HCT116 (cell line): ENCODE measurements at regions not wholly inside any gene's neighbourhood (a gene's known extent, or its start where the extent isn't known, plus 50 kb on each side); places are given as distances from the start of the nearest gene placed in this dataset.

Experiments
- ATAC-seq: fragments of 200-7000 bp; cut with Tn5 transposase; 2 replicates; pipeline ENCODE4 v1.9.1; 2020; ENCODE audit warnings: mild to moderate bottlenecking, moderate library complexity
- BruUV-seq: library from RNA; stranded (reverse); fragments of 400-500 nt; replicated peaks from 2 replicates; lab custom pipeline; 2021; lab: Mats Ljungman, UMichigan
- CTCF ChIA-PET: fragments of 300-600 bp; sonication (Branson Sonifier 250); formaldehyde crosslinking; loops from one replicate; lab custom pipeline; 2021; ENCODE audit warnings: antibody characterized with exemption; lab: Charles Lee
- POLR2A ChIA-PET: fragments of 300-600, 350-600 bp; sonication (Branson Sonifier 250); formaldehyde crosslinking; loops from one replicate; lab custom pipeline; 2021; ENCODE audit warnings: antibody characterized with exemption; lab: Charles Lee
- RAD21 ChIA-PET, 2 experiments: fragments of 300-600 bp; sonication (Branson Sonifier 250); formaldehyde crosslinking; loops; one replicate each; lab custom pipeline; 2023; ENCODE audit warnings: low total read pairs in 2 of 2; ENCODE audit not compliant: uncharacterized antibody in 2 of 2, unreplicated experiment in 2 of 2, low non-redundant PET in 1 of 2; lab: Charles Lee
- DNase-seq: peaks from one replicate; pipeline ENCODE4 v3.0.0-alpha.2; 2010; ENCODE audit warnings: low read depth, low spot score
- H2AFZ ChIP-seq: fragments of 200-600 bp; shearing (Covaris generic), sonication (generic); 2 replicates; pipeline ENCODE4 v1.6.1; 2017; ENCODE audit warnings: low read depth, mixed run types, mixed read lengths, antibody characterized with exemption, low read length; ENCODE audit not compliant: poor library complexity, severe bottlenecking
- H3K27ac ChIP-seq: 2 replicates; pipeline ENCODE4 v1.5.1; 2012; ENCODE audit warnings: low read depth, low read length
- H3K27me3 ChIP-seq: fragments of 200-600 bp; sonication (generic); 2 replicates; pipeline ENCODE4 v1.6.1; 2016; ENCODE audit warnings: mixed run types, low read length, mixed read lengths; ENCODE audit not compliant: insufficient read depth
- H3K36me3 ChIP-seq, 2 experiments: fragments of 200-500 bp in 1 of 2; fragments of 200-600 bp in 1 of 2; sonication (Bioruptor generic) in 1 of 2; sonication (generic) in 1 of 2; 2 replicates each; pipeline versions ENCODE4 v1.5.1 to v1.6.1; 2014 to 2016; ENCODE audit warnings: low read length in 2 of 2, inconsistent platforms in 1 of 2, mixed read lengths in 1 of 2, mixed run types in 1 of 2; ENCODE audit not compliant: insufficient read depth in 2 of 2, control insufficient read depth in 1 of 2
- H3K4me1 ChIP-seq, 2 experiments: fragments of 200-600 bp in 1 of 2; sonication (generic) in 1 of 2; 2 replicates each; pipeline versions ENCODE4 v1.5.1 to v1.6.1; 2012 to 2017; ENCODE audit warnings: low read length in 2 of 2, inconsistent platforms in 1 of 2, mild to moderate bottlenecking in 1 of 2, mixed read lengths in 1 of 2, mixed run types in 1 of 2, moderate library complexity in 1 of 2; ENCODE audit not compliant: insufficient read depth in 2 of 2, control insufficient read depth in 1 of 2
- H3K4me2 ChIP-seq: fragments of 200-600 bp; sonication (generic); 2 replicates; pipeline ENCODE4 v1.6.1; 2017; ENCODE audit warnings: mixed run types, low read length, mixed read lengths
- H3K4me3 ChIP-seq, 2 experiments: fragments of 200-600 bp in 1 of 2; sonication (generic) in 1 of 2; replicated peaks in 1 of 2; 2 replicates each; pipeline ENCODE4 v1.5.1; 2011 to 2016; ENCODE audit warnings: low read length in 2 of 2, control low read depth in 1 of 2, low read depth in 1 of 2, mild to moderate bottlenecking in 1 of 2, mixed read lengths in 1 of 2, mixed run types in 1 of 2
- H3K79me2 ChIP-seq: fragments of 200-600 bp; sonication (generic); 2 replicates; pipeline ENCODE4 v1.6.1; 2017; ENCODE audit warnings: mild to moderate bottlenecking, mixed run types, low read length, moderate library complexity, mixed read lengths; ENCODE audit not compliant: insufficient read depth
- H3K9ac ChIP-seq: fragments of 200-600 bp; sonication (generic); 2 replicates; pipeline ENCODE4 v1.6.1; 2016; ENCODE audit warnings: low read length, mixed read lengths
- H3K9me2 ChIP-seq: fragments of 200-600 bp; sonication (generic), shearing (Covaris generic); 2 replicates; pipeline ENCODE4 v1.6.1; 2017; ENCODE audit warnings: mixed run types, mild to moderate bottlenecking, moderate library complexity; ENCODE audit not compliant: insufficient read depth
- H3K9me3 ChIP-seq, 2 experiments: fragments of 200-500 bp in 1 of 2; fragments of 200-600 bp in 1 of 2; sonication (Bioruptor generic) in 1 of 2; sonication (generic) in 1 of 2; 2 replicates each; pipeline ENCODE4 v1.6.1; 2014 to 2017; ENCODE audit warnings: low read length in 2 of 2, mixed read lengths in 2 of 2, inconsistent platforms in 1 of 2, low read depth in 1 of 2, mild to moderate bottlenecking in 1 of 2, mixed run types in 1 of 2, moderate library complexity in 1 of 2; ENCODE audit not compliant: control insufficient read depth in 1 of 2, insufficient read depth in 1 of 2
- H4K20me1 ChIP-seq: fragments of 200-600 bp; sonication (generic), shearing (Covaris generic); 2 replicates; pipeline ENCODE4 v1.6.1; 2017; ENCODE audit warnings: mixed run types, mild to moderate bottlenecking, moderate library complexity; ENCODE audit not compliant: insufficient read depth
- CBX3 ChIP-seq: IDR thresholded peaks from 2 replicates; pipeline ENCODE4 v1.6.1; 2012; ENCODE audit warnings: low read depth
- EZH2phosphoT487 ChIP-seq: fragments of 200-600 bp; IDR thresholded peaks from 2 replicates; pipeline ENCODE4 v1.6.1; 2018; ENCODE audit warnings: antibody characterized with exemption, borderline replicate concordance
- JUND ChIP-seq: IDR thresholded peaks from 2 replicates; pipeline ENCODE4 v1.6.1; 2012
- POLR2A ChIP-seq: IDR thresholded peaks from 2 replicates; pipeline ENCODE4 v1.7.0; 2011; ENCODE audit warnings: borderline replicate concordance; ENCODE audit not compliant: insufficient read depth, insufficient read length; ENCODE audit errors: extremely low read depth
- POLR2AphosphoS5 ChIP-seq: IDR thresholded peaks from 2 replicates; pipeline ENCODE4 v1.6.1; 2011; ENCODE audit warnings: mild to moderate bottlenecking, low read depth, low read length, moderate library complexity
- RAD21 ChIP-seq: IDR thresholded peaks from 2 replicates; pipeline ENCODE4 v1.6.1; 2012; ENCODE audit warnings: low read depth, mild to moderate bottlenecking
- SIN3A ChIP-seq: IDR thresholded peaks from 2 replicates; pipeline ENCODE4 v1.6.1; 2012; ENCODE audit warnings: low read depth
- ZFX ChIP-seq: fragments of 450-650 bp; IDR thresholded peaks from 2 replicates; pipeline ENCODE4 v1.6.1; 2017
- ZNF274 ChIP-seq: fragments of 200-500 bp; sonication (Bioruptor generic); IDR thresholded peaks from 2 replicates; pipeline ENCODE4 v1.6.1; 2014; ENCODE audit warnings: mild to moderate bottlenecking, low read depth, low read length, inconsistent platforms
- intact Hi-C: fragments of 100-400 bp; cut with micrococcal nuclease; formaldehyde crosslinking; loops from 2 replicates; pipeline ENCODE4 v1.10.0; 2022
- TF ChIP-seq, protein P1 (sequence below): IDR thresholded peaks from 2 replicates; pipeline ENCODE4 v1.6.1; 2011; ENCODE audit warnings: mild to moderate bottlenecking, low read length, moderate library complexity; ENCODE audit not compliant: insufficient replicate concordance; ENCODE audit errors: extremely low read depth
- TF ChIP-seq, protein P2 (sequence below): IDR thresholded peaks from 2 replicates; pipeline ENCODE4 v1.6.1; 2012; ENCODE audit warnings: low read depth
- TF ChIP-seq, protein P3 (sequence below): IDR thresholded peaks from 2 replicates; pipeline ENCODE4 v1.6.1; 2012

DNA sequence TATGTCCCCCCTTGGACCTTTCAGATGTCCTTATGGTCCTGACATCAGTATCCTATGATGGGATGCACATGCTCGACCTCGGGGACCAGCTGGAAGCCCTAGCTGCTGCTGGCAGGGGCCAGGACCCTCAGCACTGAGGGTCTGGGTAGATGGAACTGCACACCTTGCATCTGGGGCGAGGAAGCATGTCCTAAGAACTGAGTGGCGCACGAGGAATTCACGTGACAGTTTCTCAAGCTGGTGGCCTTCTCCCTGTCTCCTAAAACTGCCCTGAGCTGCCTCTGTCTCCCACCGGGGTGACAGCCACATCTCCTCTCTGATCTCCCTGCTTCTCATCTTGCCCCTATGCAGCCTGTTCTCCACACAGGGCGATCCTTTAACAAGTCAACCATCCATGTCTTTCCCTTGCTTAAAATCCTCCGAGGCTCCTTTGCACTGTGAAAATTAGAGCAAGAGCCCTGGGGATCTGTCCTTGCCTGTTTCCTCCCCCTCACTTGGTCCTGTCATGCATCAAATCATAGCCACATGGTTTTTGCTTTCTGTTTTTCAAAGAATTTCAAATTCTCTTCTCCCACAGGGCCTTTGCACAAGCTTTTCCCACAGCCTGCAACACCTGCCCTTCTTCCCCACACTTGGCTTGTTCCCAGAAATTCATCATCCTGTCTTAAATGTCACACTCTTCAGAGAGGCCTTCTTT, 107.7 kb downstream of the CDH26 start:
- Histone ChIP-seq H3K9ac (no peak overlapping the region), H3K36me3 (no peaks in the 10 kb centered on the region), H3K9me2 (no peaks in the 10 kb centered on the region), H3K27me3 (peaks cover 48% of the 10 kb centered on the region), H3K4me3 (no peak overlapping the region), H2AFZ (no peak overlapping the region), H3K27ac (no peak overlapping the region), H3K4me1 (no peaks in the 10 kb centered on the region), H3K9me3 (no peaks in the 10 kb centered on the region), H3K4me2 (no peak overlapping the region), H4K20me1 (no peaks in the 10 kb centered on the region), H3K79me2 (no peaks in the 10 kb centered on the region)
- ChIA-PET RAD21 (no interaction called here), POLR2A (no interaction called here), CTCF (no interaction called here)
- ATAC-seq (no peak), DNase-seq (no peak)
- TF ChIP-seq CBX3 (no peak), JUND (no peak), POLR2A (no peak), ZNF274 (no peak), ZFX (no peak), SIN3A (no peak), EZH2phosphoT487 (no peak), POLR2AphosphoS5 (no peak), RAD21 (no peak)
- TF ChIP-seq, protein P1, sequence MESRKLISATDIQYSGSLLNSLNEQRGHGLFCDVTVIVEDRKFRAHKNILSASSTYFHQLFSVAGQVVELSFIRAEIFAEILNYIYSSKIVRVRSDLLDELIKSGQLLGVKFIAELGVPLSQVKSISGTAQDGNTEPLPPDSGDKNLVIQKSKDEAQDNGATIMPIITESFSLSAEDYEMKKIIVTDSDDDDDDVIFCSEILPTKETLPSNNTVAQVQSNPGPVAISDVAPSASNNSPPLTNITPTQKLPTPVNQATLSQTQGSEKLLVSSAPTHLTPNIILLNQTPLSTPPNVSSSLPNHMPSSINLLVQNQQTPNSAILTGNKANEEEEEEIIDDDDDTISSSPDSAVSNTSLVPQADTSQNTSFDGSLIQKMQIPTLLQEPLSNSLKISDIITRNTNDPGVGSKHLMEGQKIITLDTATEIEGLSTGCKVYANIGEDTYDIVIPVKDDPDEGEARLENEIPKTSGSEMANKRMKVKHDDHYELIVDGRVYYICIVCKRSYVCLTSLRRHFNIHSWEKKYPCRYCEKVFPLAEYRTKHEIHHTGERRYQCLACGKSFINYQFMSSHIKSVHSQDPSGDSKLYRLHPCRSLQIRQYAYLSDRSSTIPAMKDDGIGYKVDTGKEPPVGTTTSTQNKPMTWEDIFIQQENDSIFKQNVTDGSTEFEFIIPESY: no peak
- TF ChIP-seq, protein P2, sequence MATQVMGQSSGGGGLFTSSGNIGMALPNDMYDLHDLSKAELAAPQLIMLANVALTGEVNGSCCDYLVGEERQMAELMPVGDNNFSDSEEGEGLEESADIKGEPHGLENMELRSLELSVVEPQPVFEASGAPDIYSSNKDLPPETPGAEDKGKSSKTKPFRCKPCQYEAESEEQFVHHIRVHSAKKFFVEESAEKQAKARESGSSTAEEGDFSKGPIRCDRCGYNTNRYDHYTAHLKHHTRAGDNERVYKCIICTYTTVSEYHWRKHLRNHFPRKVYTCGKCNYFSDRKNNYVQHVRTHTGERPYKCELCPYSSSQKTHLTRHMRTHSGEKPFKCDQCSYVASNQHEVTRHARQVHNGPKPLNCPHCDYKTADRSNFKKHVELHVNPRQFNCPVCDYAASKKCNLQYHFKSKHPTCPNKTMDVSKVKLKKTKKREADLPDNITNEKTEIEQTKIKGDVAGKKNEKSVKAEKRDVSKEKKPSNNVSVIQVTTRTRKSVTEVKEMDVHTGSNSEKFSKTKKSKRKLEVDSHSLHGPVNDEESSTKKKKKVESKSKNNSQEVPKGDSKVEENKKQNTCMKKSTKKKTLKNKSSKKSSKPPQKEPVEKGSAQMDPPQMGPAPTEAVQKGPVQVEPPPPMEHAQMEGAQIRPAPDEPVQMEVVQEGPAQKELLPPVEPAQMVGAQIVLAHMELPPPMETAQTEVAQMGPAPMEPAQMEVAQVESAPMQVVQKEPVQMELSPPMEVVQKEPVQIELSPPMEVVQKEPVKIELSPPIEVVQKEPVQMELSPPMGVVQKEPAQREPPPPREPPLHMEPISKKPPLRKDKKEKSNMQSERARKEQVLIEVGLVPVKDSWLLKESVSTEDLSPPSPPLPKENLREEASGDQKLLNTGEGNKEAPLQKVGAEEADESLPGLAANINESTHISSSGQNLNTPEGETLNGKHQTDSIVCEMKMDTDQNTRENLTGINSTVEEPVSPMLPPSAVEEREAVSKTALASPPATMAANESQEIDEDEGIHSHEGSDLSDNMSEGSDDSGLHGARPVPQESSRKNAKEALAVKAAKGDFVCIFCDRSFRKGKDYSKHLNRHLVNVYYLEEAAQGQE: no peak
- TF ChIP-seq, protein P3, sequence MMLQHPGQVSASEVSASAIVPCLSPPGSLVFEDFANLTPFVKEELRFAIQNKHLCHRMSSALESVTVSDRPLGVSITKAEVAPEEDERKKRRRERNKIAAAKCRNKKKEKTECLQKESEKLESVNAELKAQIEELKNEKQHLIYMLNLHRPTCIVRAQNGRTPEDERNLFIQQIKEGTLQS: no peak
- BruUV-seq: no TSS peak
- intact Hi-C loops: no loop called here
